WTC11 (cell line): ENCODE measurements at regions not wholly inside any gene's neighbourhood (a gene's known extent, or its start where the extent isn't known, plus 50 kb on each side); places are given as distances from the start of the nearest gene placed in this dataset.

Experiments
- ATAC-seq: fragments of 200-7000 bp; cut with Tn5 transposase; 2 replicates; pipeline ENCODE4 v1.10.0; 2021; ENCODE audit warnings: mild to moderate bottlenecking, moderate library complexity
- CTCF ChIA-PET: fragments of 300-600 bp; sonication (Branson Sonifier 250); formaldehyde crosslinking; loops from one replicate; lab custom pipeline; 2021; ENCODE audit warnings: antibody characterized with exemption; lab: Charles Lee
- POLR2A ChIA-PET: fragments of 350-600 bp; sonication (Branson Sonifier 250); formaldehyde crosslinking; loops from one replicate; lab custom pipeline; 2021; ENCODE audit warnings: antibody characterized with exemption; lab: Charles Lee
- DNase-seq: peaks from one replicate; pipeline ENCODE4 v3.0.0; 2021; ENCODE audit warnings: low spot score
- H3K27ac Mint-ChIP-seq: 2 replicates; pipeline ENCODE4 v1.8.0; 2021; ENCODE audit warnings: mixed read lengths
- H3K27me3 Mint-ChIP-seq: 2 replicates; pipeline ENCODE4 v1.8.0; 2021; ENCODE audit warnings: low read depth, mild to moderate bottlenecking, moderate library complexity, mixed read lengths
- H3K36me3 Mint-ChIP-seq: 2 replicates; pipeline ENCODE4 v1.8.0; 2021; ENCODE audit warnings: mixed read lengths
- H3K4me1 Mint-ChIP-seq: 2 replicates; pipeline ENCODE4 v1.8.0; 2022; ENCODE audit warnings: mixed read lengths
- H3K4me3 Mint-ChIP-seq: 2 replicates; pipeline ENCODE4 v1.8.0; 2021; ENCODE audit warnings: mild to moderate bottlenecking, moderate library complexity, mixed read lengths
- H3K9me3 Mint-ChIP-seq: 2 replicates; pipeline ENCODE4 v1.8.0; 2021; ENCODE audit warnings: mixed read lengths
- ATF3 ChIP-seq: sonication (generic); formaldehyde crosslinking; conservative IDR thresholded peaks from 2 replicates; pipeline ENCODE4 v1.8.1; 2022; ENCODE audit warnings: mild to moderate bottlenecking, missing genetic modification reagents
- CBFB ChIP-seq: sonication (generic); formaldehyde crosslinking; IDR thresholded peaks from 2 replicates; pipeline ENCODE4 v1.8.1; 2022; ENCODE audit warnings: mild to moderate bottlenecking, low read depth, missing genetic modification reagents
- CREM ChIP-seq: sonication (generic); formaldehyde crosslinking; IDR thresholded peaks from 2 replicates; pipeline ENCODE4 v1.8.1; 2022; ENCODE audit warnings: mild to moderate bottlenecking, missing genetic modification reagents, moderate library complexity
- EMX1 ChIP-seq: fragments of 250-450 bp; sonication (Bioruptor Pico); IDR thresholded peaks from 2 replicates; pipeline ENCODE4 v1.8.0; 2021; ENCODE audit warnings: mild to moderate bottlenecking
- ERG ChIP-seq: fragments of 250-450 bp; sonication (Bioruptor Pico); IDR thresholded peaks from 2 replicates; pipeline ENCODE4 v1.8.0; 2021; ENCODE audit warnings: mild to moderate bottlenecking
- GABPB1 ChIP-seq: sonication (generic); formaldehyde crosslinking; IDR thresholded peaks from 2 replicates; pipeline ENCODE4 v1.8.1; 2023; ENCODE audit warnings: mild to moderate bottlenecking, missing genetic modification reagents
- GTF2I ChIP-seq: fragments of 250-450 bp; sonication (Bioruptor Pico); conservative IDR thresholded peaks from 2 replicates; pipeline ENCODE4 v1.4.0; 2021; ENCODE audit warnings: mild to moderate bottlenecking
- IRF1 ChIP-seq: sonication (generic); formaldehyde crosslinking; IDR thresholded peaks from 2 replicates; pipeline ENCODE4 v1.8.0; 2023; ENCODE audit warnings: missing genetic modification reagents
- MXD4 ChIP-seq: fragments of 250-450 bp; sonication (Bioruptor Pico); IDR thresholded peaks from 2 replicates; pipeline ENCODE4 v1.8.0; 2021; ENCODE audit warnings: mild to moderate bottlenecking, moderate library complexity, borderline replicate concordance
- SMAD3 ChIP-seq: sonication (generic); formaldehyde crosslinking; IDR thresholded peaks from 2 replicates; pipeline ENCODE4 v1.8.0; 2022; ENCODE audit warnings: missing genetic modification reagents, mild to moderate bottlenecking, borderline replicate concordance
- ZNF232 ChIP-seq: sonication (generic); formaldehyde crosslinking; IDR thresholded peaks from 2 replicates; pipeline ENCODE4 v1.8.0; 2022; ENCODE audit warnings: mild to moderate bottlenecking, missing genetic modification reagents
- ZNF423 ChIP-seq: fragments of 250-450 bp; sonication (Bioruptor Pico); IDR thresholded peaks from 2 replicates; pipeline ENCODE4 v2.1.2; 2022; ENCODE audit warnings: mild to moderate bottlenecking, moderate library complexity
- TF ChIP-seq, protein P1 (sequence below): fragments of 250-450 bp; sonication (Bioruptor Pico); IDR thresholded peaks from 2 replicates; pipeline ENCODE4 v1.9.0; 2021; ENCODE audit warnings: mild to moderate bottlenecking, borderline replicate concordance
- TF ChIP-seq, protein P2 (sequence below): fragments of 250-450 bp; sonication (Bioruptor Pico); conservative IDR thresholded peaks from 2 replicates; pipeline ENCODE4 v1.9.0; 2021; ENCODE audit warnings: mild to moderate bottlenecking
- TF ChIP-seq, protein P3 (sequence below): fragments of 250-450 bp; sonication (Bioruptor Pico); IDR thresholded peaks from 2 replicates; pipeline ENCODE4 v1.9.0; 2021; ENCODE audit warnings: mild to moderate bottlenecking
- TF ChIP-seq, protein P4 (sequence below): sonication (generic); formaldehyde crosslinking; IDR thresholded peaks from 2 replicates; pipeline ENCODE4 v1.8.0; 2022; ENCODE audit warnings: mild to moderate bottlenecking, missing genetic modification reagents
- TF ChIP-seq, protein P5 (sequence below): sonication (generic); formaldehyde crosslinking; IDR thresholded peaks from 2 replicates; pipeline ENCODE4 v1.8.0; 2022; ENCODE audit warnings: mild to moderate bottlenecking, missing genetic modification reagents

DNA sequence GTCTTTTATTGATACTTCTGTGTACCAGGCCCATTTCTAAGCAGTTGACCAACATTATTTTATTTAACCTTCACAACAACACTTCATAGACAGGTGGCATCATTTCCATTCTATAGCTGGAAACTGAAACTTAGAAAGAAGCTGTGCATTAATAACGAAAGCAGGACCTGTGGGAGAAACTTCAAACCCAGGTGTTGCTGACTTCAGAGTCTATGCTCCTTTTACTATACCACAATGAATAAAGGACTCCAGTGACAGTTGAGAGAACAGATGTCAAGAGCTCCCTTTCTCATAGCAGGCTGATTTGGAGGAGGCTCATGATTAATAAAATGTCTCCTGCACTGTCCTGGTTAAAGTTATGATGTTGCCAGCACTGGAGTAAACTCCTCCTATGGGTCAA lies 56.6 kb upstream of the POU3F2 start (continued):
- TF ChIP-seq, protein P1, sequence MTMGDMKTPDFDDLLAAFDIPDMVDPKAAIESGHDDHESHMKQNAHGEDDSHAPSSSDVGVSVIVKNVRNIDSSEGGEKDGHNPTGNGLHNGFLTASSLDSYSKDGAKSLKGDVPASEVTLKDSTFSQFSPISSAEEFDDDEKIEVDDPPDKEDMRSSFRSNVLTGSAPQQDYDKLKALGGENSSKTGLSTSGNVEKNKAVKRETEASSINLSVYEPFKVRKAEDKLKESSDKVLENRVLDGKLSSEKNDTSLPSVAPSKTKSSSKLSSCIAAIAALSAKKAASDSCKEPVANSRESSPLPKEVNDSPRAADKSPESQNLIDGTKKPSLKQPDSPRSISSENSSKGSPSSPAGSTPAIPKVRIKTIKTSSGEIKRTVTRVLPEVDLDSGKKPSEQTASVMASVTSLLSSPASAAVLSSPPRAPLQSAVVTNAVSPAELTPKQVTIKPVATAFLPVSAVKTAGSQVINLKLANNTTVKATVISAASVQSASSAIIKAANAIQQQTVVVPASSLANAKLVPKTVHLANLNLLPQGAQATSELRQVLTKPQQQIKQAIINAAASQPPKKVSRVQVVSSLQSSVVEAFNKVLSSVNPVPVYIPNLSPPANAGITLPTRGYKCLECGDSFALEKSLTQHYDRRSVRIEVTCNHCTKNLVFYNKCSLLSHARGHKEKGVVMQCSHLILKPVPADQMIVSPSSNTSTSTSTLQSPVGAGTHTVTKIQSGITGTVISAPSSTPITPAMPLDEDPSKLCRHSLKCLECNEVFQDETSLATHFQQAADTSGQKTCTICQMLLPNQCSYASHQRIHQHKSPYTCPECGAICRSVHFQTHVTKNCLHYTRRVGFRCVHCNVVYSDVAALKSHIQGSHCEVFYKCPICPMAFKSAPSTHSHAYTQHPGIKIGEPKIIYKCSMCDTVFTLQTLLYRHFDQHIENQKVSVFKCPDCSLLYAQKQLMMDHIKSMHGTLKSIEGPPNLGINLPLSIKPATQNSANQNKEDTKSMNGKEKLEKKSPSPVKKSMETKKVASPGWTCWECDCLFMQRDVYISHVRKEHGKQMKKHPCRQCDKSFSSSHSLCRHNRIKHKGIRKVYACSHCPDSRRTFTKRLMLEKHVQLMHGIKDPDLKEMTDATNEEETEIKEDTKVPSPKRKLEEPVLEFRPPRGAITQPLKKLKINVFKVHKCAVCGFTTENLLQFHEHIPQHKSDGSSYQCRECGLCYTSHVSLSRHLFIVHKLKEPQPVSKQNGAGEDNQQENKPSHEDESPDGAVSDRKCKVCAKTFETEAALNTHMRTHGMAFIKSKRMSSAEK (CRISPR knock-in tag) = no peak
- TF ChIP-seq IRF1 (no peak), ERG (CRISPR knock-in tag) (no peak)
- TF ChIP-seq, all 79 proteins: peak for 0

GRCh38 chr6:98779618-98780017 lies 54.8 kb upstream of the POU3F2 start:
- POLR2A ChIA-PET = no interaction called here
- CTCF ChIA-PET = interaction anchor here (0.6 kb wide), 1 partner anchor 68 kb away, joined by 3 read pairs; no protein-coding TSS in a partner anchor
- DNase-seq (no peak), ATAC-seq (no peak)
- Mint-ChIP-seq H3K27ac (no peak overlapping the region), H3K4me3 (no peak overlapping the region), H3K4me1 (peaks cover 23% of the 10 kb centered on the region), H3K9me3 (no peaks in the 10 kb centered on the region), H3K27me3 (no peaks in the 10 kb centered on the region; the same call in 1 of the 2 replicates), H3K36me3 (no peaks in the 10 kb centered on the region)
- TF ChIP-seq CBFB (CRISPR knock-in tag) (no peak), MXD4 (CRISPR knock-in tag) (no peak), SMAD3 (CRISPR knock-in tag) (no peak), GTF2I (no peak)
- TF ChIP-seq, protein P2, sequence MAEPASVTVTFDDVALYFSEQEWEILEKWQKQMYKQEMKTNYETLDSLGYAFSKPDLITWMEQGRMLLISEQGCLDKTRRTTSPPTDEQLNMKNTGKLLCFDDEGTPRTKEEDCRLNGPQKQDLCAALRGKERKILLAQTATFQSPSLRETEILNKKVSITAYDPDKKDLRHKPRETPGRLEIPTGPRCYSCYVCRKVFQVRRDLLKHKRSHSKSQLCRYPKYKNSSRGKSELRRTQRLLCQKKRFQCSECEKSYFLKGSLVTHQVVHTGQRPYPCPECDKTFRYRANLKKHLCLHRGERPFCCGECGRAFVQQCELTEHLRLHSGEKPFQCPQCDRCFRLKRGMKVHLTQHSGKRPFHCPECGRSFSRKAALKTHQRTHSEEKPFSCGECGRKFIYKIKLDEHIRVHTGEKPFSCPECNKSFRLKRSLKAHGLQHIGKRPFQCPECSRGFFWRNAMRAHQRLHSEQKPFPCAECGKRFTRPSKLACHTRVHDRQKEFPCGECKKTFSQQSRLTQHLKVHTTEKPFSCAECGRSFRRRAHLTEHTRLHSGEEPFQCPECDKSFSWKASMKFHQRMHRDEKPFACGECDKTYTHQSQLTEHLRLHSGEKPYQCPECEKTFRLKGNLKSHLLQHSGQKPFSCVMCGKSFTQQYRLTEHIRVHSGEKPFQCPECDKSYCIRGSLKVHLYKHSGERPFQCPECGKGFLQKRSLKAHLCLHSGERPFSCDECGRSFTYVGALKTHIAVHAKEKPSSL (CRISPR knock-in tag) = no peak

DNA sequence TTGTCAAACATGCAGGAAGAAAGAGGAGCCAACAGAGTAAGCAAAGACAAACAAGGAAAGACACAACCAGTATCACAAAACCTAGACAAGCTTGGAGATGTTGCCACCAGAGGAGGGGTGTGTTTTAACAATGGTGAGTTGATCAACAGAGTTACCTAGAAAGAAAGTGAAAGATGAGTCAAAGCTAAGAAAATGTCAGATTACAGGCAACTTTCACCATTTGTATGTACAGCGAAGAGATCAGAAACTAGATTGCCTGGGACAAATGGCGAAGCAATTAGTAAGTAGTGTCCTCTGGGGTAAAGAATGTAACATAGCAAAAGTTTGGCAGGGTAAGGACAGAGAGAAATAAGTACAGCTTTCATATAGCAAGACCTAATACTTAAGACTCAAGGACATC lies 51.6 kb upstream of the POU3F2 start:
- no peak for TF ChIP-seq ZNF232
- TF ChIP-seq EMX1 (CRISPR knock-in tag) = no peak
- TF ChIP-seq, protein P3, sequence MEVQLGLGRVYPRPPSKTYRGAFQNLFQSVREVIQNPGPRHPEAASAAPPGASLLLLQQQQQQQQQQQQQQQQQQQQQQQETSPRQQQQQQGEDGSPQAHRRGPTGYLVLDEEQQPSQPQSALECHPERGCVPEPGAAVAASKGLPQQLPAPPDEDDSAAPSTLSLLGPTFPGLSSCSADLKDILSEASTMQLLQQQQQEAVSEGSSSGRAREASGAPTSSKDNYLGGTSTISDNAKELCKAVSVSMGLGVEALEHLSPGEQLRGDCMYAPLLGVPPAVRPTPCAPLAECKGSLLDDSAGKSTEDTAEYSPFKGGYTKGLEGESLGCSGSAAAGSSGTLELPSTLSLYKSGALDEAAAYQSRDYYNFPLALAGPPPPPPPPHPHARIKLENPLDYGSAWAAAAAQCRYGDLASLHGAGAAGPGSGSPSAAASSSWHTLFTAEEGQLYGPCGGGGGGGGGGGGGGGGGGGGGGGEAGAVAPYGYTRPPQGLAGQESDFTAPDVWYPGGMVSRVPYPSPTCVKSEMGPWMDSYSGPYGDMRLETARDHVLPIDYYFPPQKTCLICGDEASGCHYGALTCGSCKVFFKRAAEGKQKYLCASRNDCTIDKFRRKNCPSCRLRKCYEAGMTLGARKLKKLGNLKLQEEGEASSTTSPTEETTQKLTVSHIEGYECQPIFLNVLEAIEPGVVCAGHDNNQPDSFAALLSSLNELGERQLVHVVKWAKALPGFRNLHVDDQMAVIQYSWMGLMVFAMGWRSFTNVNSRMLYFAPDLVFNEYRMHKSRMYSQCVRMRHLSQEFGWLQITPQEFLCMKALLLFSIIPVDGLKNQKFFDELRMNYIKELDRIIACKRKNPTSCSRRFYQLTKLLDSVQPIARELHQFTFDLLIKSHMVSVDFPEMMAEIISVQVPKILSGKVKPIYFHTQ (CRISPR knock-in tag) = no peak
- TF ChIP-seq GABPB1 (CRISPR knock-in tag) = no peak
- TF ChIP-seq, protein P4, sequence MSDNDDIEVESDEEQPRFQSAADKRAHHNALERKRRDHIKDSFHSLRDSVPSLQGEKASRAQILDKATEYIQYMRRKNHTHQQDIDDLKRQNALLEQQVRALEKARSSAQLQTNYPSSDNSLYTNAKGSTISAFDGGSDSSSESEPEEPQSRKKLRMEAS = no peak
- TF ChIP-seq, protein P5, sequence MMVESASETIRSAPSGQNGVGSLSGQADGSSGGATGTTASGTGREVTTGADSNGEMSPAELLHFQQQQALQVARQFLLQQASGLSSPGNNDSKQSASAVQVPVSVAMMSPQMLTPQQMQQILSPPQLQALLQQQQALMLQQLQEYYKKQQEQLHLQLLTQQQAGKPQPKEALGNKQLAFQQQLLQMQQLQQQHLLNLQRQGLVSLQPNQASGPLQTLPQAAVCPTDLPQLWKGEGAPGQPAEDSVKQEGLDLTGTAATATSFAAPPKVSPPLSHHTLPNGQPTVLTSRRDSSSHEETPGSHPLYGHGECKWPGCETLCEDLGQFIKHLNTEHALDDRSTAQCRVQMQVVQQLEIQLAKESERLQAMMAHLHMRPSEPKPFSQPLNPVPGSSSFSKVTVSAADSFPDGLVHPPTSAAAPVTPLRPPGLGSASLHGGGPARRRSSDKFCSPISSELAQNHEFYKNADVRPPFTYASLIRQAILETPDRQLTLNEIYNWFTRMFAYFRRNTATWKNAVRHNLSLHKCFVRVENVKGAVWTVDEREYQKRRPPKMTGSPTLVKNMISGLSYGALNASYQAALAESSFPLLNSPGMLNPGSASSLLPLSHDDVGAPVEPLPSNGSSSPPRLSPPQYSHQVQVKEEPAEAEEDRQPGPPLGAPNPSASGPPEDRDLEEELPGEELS (CRISPR knock-in tag) = no peak
- no peak for TF ChIP-seq CREM (CRISPR knock-in tag)
- no peak for TF ChIP-seq SMAD3 (CRISPR knock-in tag)
- TF ChIP-seq ATF3 (CRISPR knock-in tag) = no peak
- no peak for TF ChIP-seq ZNF423 (CRISPR knock-in tag)
- no peak for DNase-seq
- Mint-ChIP-seq H3K4me1 (peaks cover 6% of the 10 kb centered on the region), H3K4me3 (no peak overlapping the region), H3K9me3 (no peaks in the 10 kb centered on the region), H3K27ac (no peak overlapping the region), H3K27me3 (no peaks in the 10 kb centered on the region; the same call in 1 of the 2 replicates), H3K36me3 (no peaks in the 10 kb centered on the region)
- CTCF ChIA-PET = no interaction called here
- POLR2A ChIA-PET = no interaction called here
- no peak for ATAC-seq
